ENCODE measurements at regions not wholly inside any gene's neighbourhood (a gene's known extent, or its start where the extent isn't known, plus 50 kb on each side); places are given as distances from the start of the nearest gene placed in this dataset.

DNA sequence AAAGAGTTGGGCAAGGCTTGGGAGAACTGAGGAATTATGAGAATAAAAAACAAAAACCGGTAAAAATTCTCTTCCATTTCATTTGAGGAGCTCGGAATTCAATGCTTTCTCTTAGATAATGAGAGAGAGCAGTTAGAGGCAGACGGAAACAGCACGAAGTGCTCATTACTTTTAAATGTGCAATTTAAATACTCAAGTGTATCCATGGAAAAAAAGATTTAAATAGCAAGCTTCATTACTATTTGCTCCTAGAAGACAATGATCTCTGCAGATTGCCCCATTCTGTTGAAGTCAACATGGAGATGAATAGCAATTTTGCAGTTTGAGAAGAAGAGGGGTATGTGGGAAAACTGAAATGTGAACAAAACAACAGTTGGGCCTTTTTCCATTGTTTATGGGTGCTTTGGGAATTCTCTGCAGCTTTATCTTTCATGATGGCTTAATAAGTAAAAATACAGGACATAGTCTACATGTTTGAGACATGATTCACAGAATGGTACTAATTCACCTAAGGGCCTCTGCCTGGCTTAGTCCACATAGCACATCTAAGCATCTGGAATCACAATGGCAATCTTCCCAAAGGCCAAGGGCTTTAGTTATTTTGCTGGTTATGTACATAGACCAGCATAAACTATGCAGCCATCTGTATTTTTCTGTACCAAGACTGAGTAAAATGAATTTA is 512.7 kb upstream of the FAT1 start:
- DNase-seq (ENCODE audit: low spot score): no peak

DNA sequence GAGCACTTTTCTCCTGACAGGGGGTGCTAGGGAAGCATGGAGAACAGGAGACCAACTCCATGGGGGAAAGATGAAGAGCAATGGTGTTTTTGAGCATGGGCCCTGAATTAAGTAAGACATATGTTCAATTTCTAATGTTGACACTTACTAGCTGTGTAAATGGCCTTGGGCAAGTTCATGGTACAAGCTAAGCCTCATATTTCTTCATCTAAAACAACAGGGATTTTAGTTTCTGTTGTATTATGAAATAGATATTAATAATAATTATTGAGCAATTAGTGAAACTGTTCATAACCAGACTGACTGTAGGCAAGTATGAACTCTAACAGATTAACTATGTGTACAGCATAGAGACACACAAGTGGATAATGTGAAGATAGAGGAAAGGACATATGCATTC is 515.0 kb upstream of the FAT1 start:
- DNase-seq (ENCODE audit: low spot score): no peak

DNA sequence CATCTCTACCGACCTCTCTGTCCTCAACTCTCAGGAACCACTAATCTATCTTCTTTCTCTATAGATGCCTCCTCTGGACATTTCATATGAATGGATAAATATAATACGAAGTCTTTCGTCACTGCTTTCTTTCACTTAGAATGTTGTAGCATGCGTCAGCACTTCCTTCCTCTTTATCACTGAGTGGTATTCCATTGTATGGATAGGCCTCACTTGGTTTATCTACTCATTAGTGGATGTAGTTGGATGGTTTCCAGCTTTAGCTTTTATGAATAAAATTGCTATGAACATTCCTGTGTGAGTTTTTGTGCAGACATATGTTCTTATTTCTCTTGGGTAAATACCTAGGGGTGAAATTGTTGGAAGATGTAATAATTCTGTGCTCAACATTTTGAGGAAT is 528.2 kb upstream of the FAT1 start:
- DNase-seq (ENCODE audit: low spot score): no peak

DNA sequence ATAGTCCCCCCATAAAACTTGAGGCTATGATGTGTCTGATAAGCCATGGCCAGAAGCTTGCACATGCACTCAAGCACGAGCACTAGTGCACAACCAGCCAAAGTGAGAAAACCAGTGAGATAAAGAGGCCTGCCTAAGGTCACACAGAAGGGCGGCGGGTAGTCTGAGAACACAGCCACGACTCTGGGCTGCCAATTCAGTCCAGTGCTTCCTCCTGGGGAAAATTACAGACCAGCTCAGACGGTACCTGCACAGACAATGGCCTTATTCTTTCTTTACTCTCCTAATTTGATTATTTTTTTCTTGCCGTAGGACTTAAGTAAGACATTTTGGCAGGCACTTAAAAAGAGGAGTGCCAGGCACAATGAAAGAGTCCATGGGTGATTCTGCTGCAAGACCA is 533.2 kb upstream of the FAT1 start:
- no peak for DNase-seq (ENCODE audit: low spot score)

DNA sequence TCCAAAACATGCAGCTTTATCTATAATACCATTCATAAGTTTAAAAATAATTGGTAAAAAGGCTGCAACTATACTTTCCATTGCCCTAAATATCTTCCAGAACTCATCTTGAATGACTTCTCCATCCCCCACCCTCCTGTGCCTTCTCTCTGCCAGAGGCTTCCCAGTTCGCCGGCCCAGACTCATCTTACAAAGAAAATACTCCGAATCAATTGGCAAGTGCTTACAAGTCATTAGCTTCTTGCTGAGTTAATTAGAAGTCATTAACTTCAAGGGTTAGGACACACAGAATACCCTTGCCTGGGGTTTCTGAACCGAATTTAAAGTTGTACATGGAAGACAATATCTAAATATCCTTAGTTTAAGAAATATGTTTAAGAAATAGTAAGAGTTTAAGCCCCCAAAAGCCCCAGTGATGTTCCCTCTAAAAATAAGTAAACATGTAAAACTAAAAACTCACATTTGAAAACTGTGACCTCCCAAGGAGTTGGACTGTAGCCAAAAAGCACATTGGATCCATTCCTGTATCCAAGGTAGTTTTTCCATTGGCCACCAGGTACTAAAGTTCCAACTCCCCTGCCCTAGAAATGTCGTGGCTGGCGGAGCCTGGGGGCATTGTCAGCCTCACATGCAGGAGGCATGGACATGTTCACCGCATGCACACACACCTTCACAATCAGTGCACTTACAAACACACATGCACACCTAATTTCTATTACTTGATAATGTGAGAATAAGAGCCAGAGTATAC is 535.2 kb upstream of the FAT1 start:
- DNase-seq (ENCODE audit: low spot score): no peak

DNA sequence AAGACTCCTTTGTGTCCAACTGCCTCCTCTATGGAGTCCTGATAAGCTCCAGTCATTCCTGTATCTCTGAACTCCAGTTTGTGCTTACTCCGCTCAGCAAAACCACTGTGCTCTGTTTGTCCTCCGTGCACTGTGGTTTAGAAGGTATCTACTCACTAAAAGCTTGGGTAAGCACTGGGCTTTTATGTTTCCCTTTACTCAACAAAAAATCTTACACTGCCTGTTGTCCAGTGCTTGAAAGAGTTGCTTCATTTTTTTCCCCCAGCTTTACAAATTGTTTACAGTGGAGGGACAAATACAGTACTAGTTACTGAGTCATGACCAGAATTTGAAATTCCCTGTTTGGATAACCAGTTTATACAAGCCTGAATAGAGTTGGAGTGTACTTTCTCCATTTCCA is 545.3 kb upstream of the FAT1 start:
- DNase-seq (ENCODE audit: low spot score): no peak

DNA sequence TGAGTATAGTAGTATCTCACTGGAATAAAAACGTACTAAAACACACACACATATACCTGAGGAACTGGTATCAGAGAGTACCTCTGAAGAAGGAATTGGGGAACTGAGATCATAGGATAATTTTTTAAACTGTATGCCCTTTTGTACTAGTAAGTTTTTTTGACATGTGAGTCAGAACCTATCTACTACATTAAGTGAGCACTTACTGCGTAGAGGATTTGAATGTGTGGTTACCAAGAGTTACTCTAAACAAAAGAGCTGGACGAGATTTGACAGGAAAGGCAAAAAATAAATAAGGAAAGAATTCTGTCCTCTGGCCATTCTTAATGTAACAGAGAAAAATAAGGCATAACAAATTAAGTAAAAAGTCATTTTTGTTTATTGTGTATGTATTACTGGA is 546.5 kb upstream of the FAT1 start:
- DNase-seq (ENCODE audit: low spot score): no peak

DNA sequence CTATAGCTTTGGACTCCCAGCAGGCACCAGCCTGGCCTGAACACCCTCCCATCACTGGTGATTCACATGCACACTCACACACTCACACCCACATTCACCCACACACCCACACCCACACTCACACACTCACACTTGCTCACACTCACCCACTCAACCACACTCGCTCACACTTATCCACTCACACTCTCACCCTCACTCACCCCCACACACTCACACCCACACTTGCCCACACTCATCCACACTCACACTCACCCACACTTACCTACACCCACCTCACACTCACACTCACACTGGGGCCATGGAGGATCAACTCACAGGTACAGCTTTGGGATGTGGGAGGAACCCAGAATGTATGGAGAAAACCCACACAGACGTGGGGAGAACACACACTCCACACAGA is 548.2 kb upstream of the FAT1 start:
- no peak for DNase-seq (ENCODE audit: low spot score)

DNA sequence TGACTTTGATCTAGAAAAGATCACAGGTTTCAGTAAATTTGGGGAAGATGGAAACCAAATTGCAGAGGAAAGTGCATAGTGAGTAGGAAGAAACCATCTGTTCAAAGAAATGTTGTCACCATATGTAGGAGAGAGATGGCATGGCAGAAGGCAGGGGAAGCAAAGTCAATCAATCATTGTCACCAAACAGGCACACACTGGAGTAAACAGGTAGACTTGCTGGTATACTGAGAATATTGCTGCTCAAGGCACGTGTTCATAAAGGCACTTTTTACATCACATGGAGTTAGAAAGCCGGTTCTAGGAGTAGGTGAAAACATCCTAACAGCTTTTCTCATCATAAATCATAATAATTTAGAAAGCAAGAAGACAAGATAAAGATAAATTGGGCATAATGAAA is 550.5 kb upstream of the FAT1 start:
- no peak for DNase-seq (ENCODE audit: low spot score)

DNA sequence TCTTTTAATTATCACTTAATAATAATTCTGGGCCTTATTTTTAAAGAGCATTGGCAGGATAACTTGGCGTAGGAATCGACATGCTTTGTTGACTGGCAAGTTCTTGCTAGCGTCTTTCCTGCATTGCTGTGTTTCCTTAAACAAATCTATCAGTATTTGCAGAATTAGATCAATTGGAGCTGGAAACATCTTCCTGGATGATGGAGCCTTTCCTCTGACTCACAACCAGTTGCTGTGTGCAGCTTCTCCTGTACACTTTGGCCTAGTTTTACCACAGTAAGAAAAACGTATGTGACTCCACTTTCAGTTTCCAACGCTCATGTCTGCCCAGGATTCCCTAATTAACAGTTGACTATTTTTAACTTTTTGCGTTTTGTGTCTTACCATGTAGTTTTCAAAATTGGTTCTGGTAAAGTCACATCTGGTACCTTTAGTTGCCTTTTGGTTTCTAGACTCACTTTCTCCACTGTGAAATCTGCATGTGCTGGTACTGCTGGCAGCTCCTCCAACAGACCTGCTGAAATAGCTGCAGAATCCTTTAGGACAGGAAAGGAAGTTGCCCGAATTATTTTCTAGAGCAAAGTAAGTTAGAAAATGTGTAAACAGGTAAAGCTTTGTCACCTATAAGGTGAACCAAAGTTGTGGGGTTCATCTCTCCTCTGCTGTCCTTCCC is 553.2 kb upstream of the FAT1 start:
- DNase-seq (ENCODE audit: low spot score): no peak

DNA sequence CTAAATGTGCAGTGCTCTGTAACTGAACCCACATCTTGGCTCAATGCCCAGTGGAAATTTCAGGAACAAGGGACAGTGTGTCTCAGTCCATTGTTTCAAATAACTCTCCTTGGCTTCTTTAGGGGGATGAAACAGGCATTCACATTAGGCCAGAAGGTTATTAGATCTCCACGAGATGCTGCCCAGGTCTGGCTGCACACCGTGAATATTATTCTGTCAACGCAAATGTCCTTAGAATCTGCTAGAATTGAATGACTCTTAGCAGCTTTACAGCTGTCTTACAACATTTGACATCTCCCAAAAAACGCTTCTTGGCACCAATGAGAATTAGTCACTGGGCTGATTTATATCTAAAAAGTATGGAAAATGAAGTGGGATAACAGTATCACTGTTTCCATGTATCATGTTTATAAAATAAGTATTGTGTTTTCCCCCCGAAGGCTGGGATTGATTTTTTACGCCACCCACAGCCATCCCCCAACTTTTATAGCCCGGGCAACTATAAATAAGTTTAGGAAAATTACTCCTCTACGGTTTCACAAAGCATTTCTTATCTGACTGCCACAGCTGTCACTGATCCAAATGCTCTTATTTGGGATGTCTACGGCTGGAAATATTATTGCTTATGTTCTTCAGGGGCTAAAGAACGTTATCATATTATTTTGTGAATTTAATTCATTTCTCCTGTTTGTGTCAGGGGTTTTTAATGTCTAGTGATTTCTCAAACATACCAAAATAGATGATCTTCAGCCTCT is 559.7 kb upstream of the FAT1 start:
- DNase-seq (ENCODE audit: low spot score): no peak

DNA sequence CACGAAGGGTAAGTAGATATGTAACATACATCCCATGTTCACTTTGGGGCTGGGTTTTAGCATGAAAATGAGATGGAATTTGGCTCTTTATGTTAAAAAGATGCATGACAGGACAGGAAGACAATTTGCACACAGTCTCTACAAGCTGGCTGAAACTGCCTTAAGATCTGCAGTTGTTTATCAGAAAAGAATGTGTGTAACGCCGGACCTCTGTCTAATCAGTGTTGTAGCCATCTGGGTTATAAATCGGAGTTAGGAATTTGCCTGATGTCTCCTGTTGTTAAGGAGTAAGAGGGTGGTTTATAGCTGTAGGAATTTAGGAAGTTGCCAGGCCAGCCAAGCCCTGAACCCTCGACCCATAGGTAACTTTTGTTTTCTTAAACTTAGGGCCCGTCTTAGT is 562.9 kb upstream of the FAT1 start:
- DNase-seq (ENCODE audit: low spot score): no peak

DNA sequence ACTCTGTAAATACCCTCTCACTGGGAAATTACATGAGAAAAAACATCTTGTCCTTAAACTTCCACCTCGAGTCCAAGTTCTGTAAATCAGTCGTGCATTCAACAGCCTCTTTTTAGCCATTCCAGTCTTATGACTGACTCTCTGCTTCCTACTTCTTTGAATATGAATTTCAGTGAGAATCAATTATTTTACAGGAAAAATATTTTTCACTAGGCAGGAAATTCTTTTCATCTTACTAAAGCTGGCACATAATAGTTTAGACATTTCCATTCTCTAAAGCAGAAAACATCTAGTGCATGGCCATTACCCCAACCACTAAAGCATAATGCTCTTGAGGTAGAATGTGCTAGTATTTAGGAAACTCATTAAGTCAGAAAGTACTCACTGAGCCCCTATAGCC is 565.7 kb upstream of the FAT1 start:
- DNase-seq (ENCODE audit: low spot score): no peak

DNA sequence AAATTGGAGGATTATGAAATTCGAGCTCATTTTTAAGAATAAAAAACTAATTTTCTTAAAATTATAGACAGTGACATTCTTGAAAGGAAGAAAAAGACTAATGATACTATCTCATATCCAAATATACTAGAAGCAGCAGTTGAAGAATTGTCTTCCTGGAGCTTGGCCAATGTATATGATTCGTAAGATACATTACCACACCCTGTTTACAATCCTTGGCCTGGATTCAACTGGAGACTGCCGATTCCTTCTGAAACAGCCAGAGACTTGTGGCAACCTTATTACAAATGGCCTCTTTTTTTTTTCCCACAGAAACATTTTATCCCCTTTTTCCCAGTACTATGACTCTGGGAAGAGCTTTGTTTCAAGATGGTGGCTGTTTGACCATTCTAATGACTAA is 571.2 kb upstream of the FAT1 start:
- DNase-seq (ENCODE audit: low spot score): no peak

DNA sequence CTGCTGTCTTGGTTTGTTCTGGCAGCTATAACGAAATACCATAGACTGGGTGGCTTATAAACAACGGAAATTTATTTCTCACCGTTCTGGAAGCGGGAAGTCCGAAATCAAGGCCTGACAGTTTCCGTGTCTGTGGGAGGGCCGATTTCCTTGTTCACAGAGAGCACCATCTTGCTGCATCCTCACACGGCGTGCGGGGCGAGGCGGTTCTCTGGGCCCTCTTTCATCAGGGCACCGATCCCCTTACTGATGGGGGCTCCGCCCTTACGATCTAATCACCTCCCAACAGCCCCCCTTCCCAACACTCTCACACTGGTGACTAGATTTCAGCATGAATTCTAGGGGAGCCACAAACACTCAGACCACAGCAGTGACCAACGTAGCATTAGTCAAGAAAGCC is 578.3 kb upstream of the FAT1 start:
- no peak for DNase-seq (ENCODE audit: low spot score)

DNA sequence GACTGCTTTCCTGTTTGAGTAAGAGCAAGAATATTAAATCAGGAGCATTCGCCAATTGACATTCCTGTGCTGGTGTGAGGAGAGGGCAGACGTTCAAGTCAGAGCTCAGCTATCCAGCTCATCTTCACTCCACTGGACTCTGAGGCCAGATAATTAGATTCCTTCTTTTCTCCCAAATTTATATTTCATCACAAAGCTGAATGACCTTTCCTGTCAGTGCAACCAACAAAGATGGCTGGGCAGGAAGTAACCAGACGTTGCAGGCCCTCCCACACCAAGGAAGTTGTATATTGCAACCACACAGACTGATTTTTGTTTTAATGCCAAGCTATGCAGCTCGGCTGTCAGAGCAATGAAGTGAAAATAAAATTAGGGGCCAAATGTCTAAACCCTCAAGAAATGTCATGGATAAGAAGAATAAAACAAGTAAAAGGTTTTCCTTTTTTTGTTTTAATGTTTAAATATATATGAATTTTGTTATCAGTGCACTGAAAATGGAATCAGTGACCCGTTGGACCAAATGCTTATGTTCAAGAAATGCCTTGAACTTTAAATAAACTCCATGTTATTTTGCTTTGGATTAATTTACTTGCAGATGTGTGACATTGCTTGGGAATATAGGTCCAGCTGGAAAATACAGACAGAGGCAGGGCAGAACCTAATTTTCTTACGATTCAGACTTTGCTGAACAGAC is 578.9 kb upstream of the FAT1 start:
- no peak for DNase-seq (ENCODE audit: low spot score)

DNA sequence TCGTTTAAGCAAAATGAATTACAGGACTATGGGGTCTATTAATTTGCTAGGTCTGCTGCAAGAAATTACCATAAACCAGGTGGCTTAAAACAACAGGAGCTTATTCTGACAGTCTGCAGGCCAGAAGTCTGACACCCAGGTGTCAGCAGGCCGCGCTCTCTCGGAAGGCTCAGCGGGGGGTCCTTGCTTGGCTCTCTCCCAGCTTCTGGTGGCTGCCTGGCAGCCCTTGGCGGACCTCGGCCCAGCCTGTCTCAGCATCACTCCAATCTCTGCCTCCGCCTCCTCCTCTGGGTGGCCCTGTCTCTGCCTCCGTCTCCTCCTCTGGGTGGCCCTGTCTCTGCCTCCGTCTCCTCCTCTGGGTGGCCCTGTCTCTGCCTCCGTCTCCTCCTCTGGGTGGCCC is 580.5 kb upstream of the FAT1 start:
- no peak for DNase-seq (ENCODE audit: low spot score)

DNA sequence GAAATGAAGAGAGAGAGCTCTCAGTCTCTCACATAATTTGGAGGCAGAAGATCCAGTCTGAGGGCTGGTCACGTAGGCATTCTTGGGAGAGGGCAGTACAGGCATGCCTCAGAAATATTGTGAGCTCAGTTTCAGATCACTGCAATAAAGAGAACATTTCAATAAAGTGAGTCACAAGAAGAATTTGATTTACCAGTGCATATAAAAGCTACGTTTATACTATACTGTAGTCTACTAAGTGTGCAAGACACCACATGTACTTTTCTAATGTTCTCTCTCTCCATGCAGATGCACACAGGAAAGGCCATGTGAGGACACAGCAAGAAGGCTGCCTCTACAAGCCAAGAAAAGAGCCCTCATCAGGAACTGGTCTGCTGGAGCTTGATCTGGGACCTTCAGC is 583.5 kb upstream of the FAT1 start:
- DNase-seq (ENCODE audit: low spot score): no peak

DNA sequence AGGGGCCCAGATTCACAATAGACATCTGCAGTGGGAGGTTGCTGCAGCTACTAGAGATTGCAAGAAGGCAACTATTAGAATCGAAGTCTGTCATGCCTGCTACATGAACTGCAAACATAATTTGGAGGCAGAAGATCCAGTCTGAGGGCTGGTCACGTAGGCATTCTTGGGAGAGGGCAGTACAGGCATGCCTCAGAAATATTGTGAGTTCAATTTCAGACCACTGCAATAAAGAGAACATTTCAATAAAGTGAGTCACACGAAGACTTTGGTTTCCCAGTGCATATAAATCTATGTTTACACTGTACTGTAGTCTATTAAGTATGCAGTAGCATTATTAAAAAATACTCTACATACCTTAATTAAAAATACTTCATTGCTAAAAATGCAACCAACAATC is 585.8 kb upstream of the FAT1 start:
- no peak for DNase-seq (ENCODE audit: low spot score)

DNA sequence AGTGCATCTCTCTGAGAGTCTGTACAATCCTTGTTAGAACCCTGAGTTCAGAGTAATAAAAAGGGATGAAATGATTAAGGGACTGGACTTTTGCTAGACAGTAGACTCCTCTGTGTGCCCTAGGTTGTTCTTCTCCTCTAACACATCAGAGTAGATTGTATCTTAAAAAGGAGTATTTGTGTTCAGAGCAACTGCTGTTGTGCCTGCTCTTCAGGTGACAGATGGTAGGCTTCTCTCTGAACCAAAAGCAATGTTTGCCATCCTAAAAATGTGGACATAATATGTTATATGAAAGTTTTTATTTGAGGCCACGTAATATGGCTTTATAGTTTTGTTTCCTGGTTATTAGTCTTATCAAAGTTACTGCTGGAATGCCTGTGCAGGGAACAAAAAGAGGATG is 588.6 kb upstream of the FAT1 start:
- no peak for DNase-seq (ENCODE audit: low spot score)

DNA sequence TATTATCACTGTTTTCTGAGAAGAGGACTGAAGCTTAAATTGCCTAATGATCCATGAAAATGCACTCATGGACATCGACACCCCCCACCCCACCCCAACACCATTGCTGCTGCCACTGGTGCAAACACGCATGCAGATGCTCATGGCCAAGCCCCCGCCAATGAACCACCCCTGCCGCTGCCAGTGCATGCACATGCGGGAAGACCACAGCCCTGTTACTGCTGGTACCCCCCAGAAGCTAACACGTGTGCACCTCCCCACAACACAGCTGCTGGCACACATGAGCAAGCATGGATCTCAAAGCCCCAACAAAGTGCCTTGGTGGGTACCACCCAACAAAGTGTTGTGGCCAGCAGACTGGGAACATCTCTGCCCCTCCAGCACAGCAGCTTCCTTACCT is 594.1 kb upstream of the FAT1 start:
- DNase-seq (ENCODE audit: low spot score): no peak

DNA sequence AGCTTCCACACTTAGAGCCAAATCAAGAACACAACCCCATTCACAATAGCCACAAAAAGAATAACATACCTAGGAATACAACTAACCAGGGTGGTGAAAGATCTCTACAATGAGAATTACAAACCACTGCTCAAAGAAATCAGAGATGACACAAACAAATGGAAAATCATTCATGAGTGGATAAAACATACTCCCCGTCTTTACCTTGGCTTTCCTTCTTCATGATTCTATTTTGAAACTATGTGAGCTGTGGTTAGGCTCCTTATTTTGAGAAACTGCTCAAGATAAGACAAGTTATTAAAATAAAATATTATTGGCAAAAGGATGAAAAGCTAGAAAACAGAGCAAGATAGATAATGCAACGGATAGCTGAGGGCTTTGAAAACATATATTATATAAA is 598.1 kb upstream of the FAT1 start:
- DNase-seq (ENCODE audit: low spot score): no peak
